ENCODE measurements at regions not wholly inside any gene's neighbourhood (a gene's known extent, or its start where the extent isn't known, plus 50 kb on each side); places are given as distances from the start of the nearest gene placed in this dataset.

- no CpG with 5 or more reads among the region's 10 CpGs for WGBS (ENCODE audit: extremely low coverage, insufficient coverage, insufficient read length)
- no peaks in the 10 kb centered on the region for H3K79me2 ChIP-seq (ENCODE audit: control insufficient read depth, insufficient read depth, low read length, poor library complexity)
- H3K4me2 ChIP-seq (ENCODE audit: low read length), result no peak overlapping the region
- peaks cover 0 to 2% of the 10 kb centered on the region in 2 experiments for H3K4me1 ChIP-seq (ENCODE audit: control insufficient read depth in 1 of 2, insufficient read depth in 2 of 2, low read length in 2 of 2)
- DNase-seq, result no peak
- no peak overlapping the region for H4K8ac ChIP-seq (ENCODE audit: low read depth, low read length)
- no peaks in the 10 kb centered on the region for H3K79me1 ChIP-seq (ENCODE audit: low read length)
- H2BK120ac ChIP-seq (ENCODE audit: insufficient read depth, low read length, poor library complexity), result no peak overlapping the region
- H2BK12ac ChIP-seq (ENCODE audit: low read length), result no peak overlapping the region
- no peak overlapping the region for H2AFZ ChIP-seq (ENCODE audit: insufficient read depth, low read length, poor library complexity)
- no peak overlapping the region for H3K18ac ChIP-seq (ENCODE audit: low read length)
- no peak overlapping the region for H3K14ac ChIP-seq (ENCODE audit: low read length)
- no peak overlapping the region for H3K4me3 ChIP-seq (ENCODE audit: low read depth, low read length)
- peaks cover 1% of the 10 kb centered on the region for H3K9me3 ChIP-seq (ENCODE audit: insufficient read depth, low read depth, low read length)
- H2AK5ac ChIP-seq (ENCODE audit: low read length), result no peak overlapping the region
- H4K12ac ChIP-seq (ENCODE audit: low read depth, low read length), result no peak overlapping the region
- H4K91ac ChIP-seq (ENCODE audit: low read depth, low read length), result no peak overlapping the region
- H3K27ac ChIP-seq (ENCODE audit: low read depth, low read length), result no peak overlapping the region
- no peak overlapping the region for H2BK5ac ChIP-seq (ENCODE audit: low read depth, low read length, poor library complexity)
- H3K27me3 ChIP-seq (ENCODE audit: insufficient read depth, low read length), result no peaks in the 10 kb centered on the region
- H3K23ac ChIP-seq (ENCODE audit: low read length), result no peak overlapping the region
- no peak overlapping the region for H3K4ac ChIP-seq (ENCODE audit: low read depth, low read length)
- H3K9ac ChIP-seq (ENCODE audit: low read length), result no peak overlapping the region
- H3K36me3 ChIP-seq (ENCODE audit: control insufficient read depth in 1 of 2, insufficient read depth in 2 of 2, low read length in 2 of 2), result no peaks in the 10 kb centered on the region
Measured at GRCh38 chr4:181507180-181507835, 735.9 kb upstream of the TENM3 start.

GRCh38 chr4:181507938-181508337 lies 735.3 kb upstream of the TENM3 start:
- Histone ChIP-seq H4K91ac (ENCODE audit: low read depth, low read length) (no peak overlapping the region), H3K18ac (ENCODE audit: low read length) (no peak overlapping the region), H2BK120ac (ENCODE audit: insufficient read depth, low read length, poor library complexity) (no peak overlapping the region), H3K27ac (ENCODE audit: low read depth, low read length) (no peak overlapping the region), H3K36me3 (ENCODE audit: control insufficient read depth in 1 of 2, insufficient read depth in 2 of 2, low read length in 2 of 2) (no peaks in the 10 kb centered on the region), H3K14ac (ENCODE audit: low read length) (no peak overlapping the region), H2BK12ac (ENCODE audit: low read length) (no peak overlapping the region), H3K23ac (ENCODE audit: low read length) (no peak overlapping the region), H2AFZ (ENCODE audit: insufficient read depth, low read length, poor library complexity) (no peak overlapping the region), H3K9ac (ENCODE audit: low read length) (no peak overlapping the region), H3K79me2 (ENCODE audit: control insufficient read depth, insufficient read depth, low read length, poor library complexity) (no peaks in the 10 kb centered on the region), H2BK5ac (ENCODE audit: low read depth, low read length, poor library complexity) (no peak overlapping the region), H3K4me2 (ENCODE audit: low read length) (no peak overlapping the region), H4K8ac (ENCODE audit: low read depth, low read length) (no peak overlapping the region), H3K79me1 (ENCODE audit: low read length) (no peaks in the 10 kb centered on the region), H3K27me3 (ENCODE audit: insufficient read depth, low read length) (no peaks in the 10 kb centered on the region), H3K4ac (ENCODE audit: low read depth, low read length) (no peak overlapping the region), H2AK5ac (ENCODE audit: low read length) (no peak overlapping the region), H3K9me3 (ENCODE audit: insufficient read depth, low read depth, low read length) (peaks cover 1% of the 10 kb centered on the region), H3K4me1 (ENCODE audit: control insufficient read depth in 1 of 2, insufficient read depth in 2 of 2, low read length in 2 of 2) (peaks cover 0 to 2% of the 10 kb centered on the region in 2 experiments), H3K4me3 (ENCODE audit: low read depth, low read length) (no peak overlapping the region), H4K12ac (ENCODE audit: low read depth, low read length) (no peak overlapping the region)
- no peak for DNase-seq
- no CpG with 5 or more reads among the region's 6 CpGs for WGBS (ENCODE audit: extremely low coverage, insufficient coverage, insufficient read length)

GRCh38 chr4:181508601-181509000 lies 734.6 kb upstream of the TENM3 start:
- Histone ChIP-seq H4K8ac (ENCODE audit: low read depth, low read length) (no peak overlapping the region), H3K18ac (ENCODE audit: low read length) (no peak overlapping the region), H3K9ac (ENCODE audit: low read length) (no peak overlapping the region), H3K4me2 (ENCODE audit: low read length) (no peak overlapping the region), H3K79me1 (ENCODE audit: low read length) (no peaks in the 10 kb centered on the region), H3K79me2 (ENCODE audit: control insufficient read depth, insufficient read depth, low read length, poor library complexity) (no peaks in the 10 kb centered on the region), H3K9me3 (ENCODE audit: insufficient read depth, low read depth, low read length) (peaks cover 1% of the 10 kb centered on the region), H4K91ac (ENCODE audit: low read depth, low read length) (no peak overlapping the region), H3K4me3 (ENCODE audit: low read depth, low read length) (no peak overlapping the region), H2BK12ac (ENCODE audit: low read length) (no peak overlapping the region), H2BK120ac (ENCODE audit: insufficient read depth, low read length, poor library complexity) (no peak overlapping the region), H3K4me1 (ENCODE audit: control insufficient read depth in 1 of 2, insufficient read depth in 2 of 2, low read length in 2 of 2) (peaks cover 0 to 2% of the 10 kb centered on the region in 2 experiments), H2BK5ac (ENCODE audit: low read depth, low read length, poor library complexity) (no peak overlapping the region), H3K27me3 (ENCODE audit: insufficient read depth, low read length) (no peaks in the 10 kb centered on the region), H2AK5ac (ENCODE audit: low read length) (no peak overlapping the region), H3K23ac (ENCODE audit: low read length) (no peak overlapping the region), H3K4ac (ENCODE audit: low read depth, low read length) (no peak overlapping the region), H3K27ac (ENCODE audit: low read depth, low read length) (no peak overlapping the region), H2AFZ (ENCODE audit: insufficient read depth, low read length, poor library complexity) (no peak overlapping the region), H4K12ac (ENCODE audit: low read depth, low read length) (no peak overlapping the region), H3K36me3 (ENCODE audit: control insufficient read depth in 1 of 2, insufficient read depth in 2 of 2, low read length in 2 of 2) (no peaks in the 10 kb centered on the region), H3K14ac (ENCODE audit: low read length) (no peak overlapping the region)
- no CpG with 5 or more reads among the region's 6 CpGs for WGBS (ENCODE audit: extremely low coverage, insufficient coverage, insufficient read length)
- no peak for DNase-seq

- H2AK5ac ChIP-seq (ENCODE audit: low read length), result no peak overlapping the region
- no peak overlapping the region for H4K8ac ChIP-seq (ENCODE audit: low read depth, low read length)
- H3K27me3 ChIP-seq (ENCODE audit: insufficient read depth, low read length), result no peaks in the 10 kb centered on the region
- peaks cover 1% of the 10 kb centered on the region for H3K9me3 ChIP-seq (ENCODE audit: insufficient read depth, low read depth, low read length)
- H3K9ac ChIP-seq (ENCODE audit: low read length), result no peak overlapping the region
- H3K4me3 ChIP-seq (ENCODE audit: low read depth, low read length), result no peak overlapping the region
- H3K18ac ChIP-seq (ENCODE audit: low read length), result no peak overlapping the region
- H2BK12ac ChIP-seq (ENCODE audit: low read length), result no peak overlapping the region
- no peaks in the 10 kb centered on the region for H3K79me1 ChIP-seq (ENCODE audit: low read length)
- no peak overlapping the region for H4K91ac ChIP-seq (ENCODE audit: low read depth, low read length)
- H3K36me3 ChIP-seq (ENCODE audit: control insufficient read depth in 1 of 2, insufficient read depth in 2 of 2, low read length in 2 of 2), result no peaks in the 10 kb centered on the region
- H4K12ac ChIP-seq (ENCODE audit: low read depth, low read length), result no peak overlapping the region
- H3K23ac ChIP-seq (ENCODE audit: low read length), result no peak overlapping the region
- H2BK5ac ChIP-seq (ENCODE audit: low read depth, low read length, poor library complexity), result no peak overlapping the region
- no peak overlapping the region for H2BK120ac ChIP-seq (ENCODE audit: insufficient read depth, low read length, poor library complexity)
- H2AFZ ChIP-seq (ENCODE audit: insufficient read depth, low read length, poor library complexity), result no peak overlapping the region
- DNase-seq, result no peak
- peaks cover 0 to under 1% of the 10 kb centered on the region in 2 experiments for H3K4me1 ChIP-seq (ENCODE audit: control insufficient read depth in 1 of 2, insufficient read depth in 2 of 2, low read length in 2 of 2)
- no CpG with 5 or more reads among the region's 6 CpGs for WGBS (ENCODE audit: extremely low coverage, insufficient coverage, insufficient read length)
- H3K27ac ChIP-seq (ENCODE audit: low read depth, low read length), result no peak overlapping the region
- no peak overlapping the region for H3K14ac ChIP-seq (ENCODE audit: low read length)
- H3K4me2 ChIP-seq (ENCODE audit: low read length), result no peak overlapping the region
- no peaks in the 10 kb centered on the region for H3K79me2 ChIP-seq (ENCODE audit: control insufficient read depth, insufficient read depth, low read length, poor library complexity)
- no peak overlapping the region for H3K4ac ChIP-seq (ENCODE audit: low read depth, low read length)
Measured at GRCh38 chr4:181509073-181509472, 734.1 kb upstream of the TENM3 start.
